GM20000 (cell line): ENCODE measurements at regions not wholly inside any gene's neighbourhood (a gene's known extent, or its start where the extent isn't known, plus 50 kb on each side); places are given as distances from the start of the nearest gene placed in this dataset.

Experiments
- DNase-seq: peaks from one replicate; pipeline ENCODE4 v3.0.0; 2012; ENCODE audit warnings: low spot score
- TF ChIP-seq, protein P1 (sequence below): IDR thresholded peaks from 2 replicates; pipeline ENCODE4 v1.5.1; 2012; ENCODE audit warnings: mild to moderate bottlenecking, control low read depth; ENCODE audit errors: extremely low read depth, missing control alignments

DNA sequence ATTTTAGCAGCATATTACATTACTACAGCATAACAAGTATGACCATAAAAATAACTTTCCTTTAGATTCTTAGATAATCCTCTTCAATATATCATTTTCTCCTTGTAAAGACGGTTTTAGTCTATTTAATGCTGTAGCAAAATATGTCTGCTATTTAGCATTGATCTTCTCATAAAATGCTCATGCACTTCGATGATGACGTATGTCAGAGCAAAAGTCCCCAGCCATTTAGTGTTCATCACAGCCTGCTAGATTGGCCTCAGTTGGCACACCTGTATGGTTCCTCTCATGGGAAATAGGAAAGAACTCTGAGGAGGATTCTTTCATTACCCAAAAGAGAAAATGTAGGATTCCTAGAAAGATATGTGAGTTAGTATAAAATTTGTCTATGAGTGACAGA is 232.2 kb downstream of the MAP2K6 start:
- TF ChIP-seq, protein P1, sequence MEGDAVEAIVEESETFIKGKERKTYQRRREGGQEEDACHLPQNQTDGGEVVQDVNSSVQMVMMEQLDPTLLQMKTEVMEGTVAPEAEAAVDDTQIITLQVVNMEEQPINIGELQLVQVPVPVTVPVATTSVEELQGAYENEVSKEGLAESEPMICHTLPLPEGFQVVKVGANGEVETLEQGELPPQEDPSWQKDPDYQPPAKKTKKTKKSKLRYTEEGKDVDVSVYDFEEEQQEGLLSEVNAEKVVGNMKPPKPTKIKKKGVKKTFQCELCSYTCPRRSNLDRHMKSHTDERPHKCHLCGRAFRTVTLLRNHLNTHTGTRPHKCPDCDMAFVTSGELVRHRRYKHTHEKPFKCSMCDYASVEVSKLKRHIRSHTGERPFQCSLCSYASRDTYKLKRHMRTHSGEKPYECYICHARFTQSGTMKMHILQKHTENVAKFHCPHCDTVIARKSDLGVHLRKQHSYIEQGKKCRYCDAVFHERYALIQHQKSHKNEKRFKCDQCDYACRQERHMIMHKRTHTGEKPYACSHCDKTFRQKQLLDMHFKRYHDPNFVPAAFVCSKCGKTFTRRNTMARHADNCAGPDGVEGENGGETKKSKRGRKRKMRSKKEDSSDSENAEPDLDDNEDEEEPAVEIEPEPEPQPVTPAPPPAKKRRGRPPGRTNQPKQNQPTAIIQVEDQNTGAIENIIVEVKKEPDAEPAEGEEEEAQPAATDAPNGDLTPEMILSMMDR: no peak
- DNase-seq: no peak

DNA sequence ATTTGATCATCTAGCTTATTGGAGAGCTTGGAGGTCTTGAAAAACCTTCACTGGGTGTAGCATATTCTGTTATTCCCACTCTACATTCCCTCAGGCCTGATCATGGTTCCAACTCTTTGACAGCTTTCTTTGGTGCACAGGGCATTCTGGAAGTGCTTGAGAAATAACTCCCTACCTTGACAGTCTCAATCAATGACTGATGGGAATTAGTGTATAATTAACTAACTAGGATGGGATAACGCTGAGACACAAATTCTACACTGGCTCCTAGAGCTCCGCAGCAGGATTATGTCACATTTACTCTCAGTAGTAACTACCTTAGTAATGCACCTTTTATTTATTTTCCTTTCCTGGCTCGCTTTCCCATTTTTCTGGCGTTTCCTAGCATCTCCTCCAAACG is 236.4 kb downstream of the MAP2K6 start:
- no peak for DNase-seq
- TF ChIP-seq, protein P1: no peak

DNA sequence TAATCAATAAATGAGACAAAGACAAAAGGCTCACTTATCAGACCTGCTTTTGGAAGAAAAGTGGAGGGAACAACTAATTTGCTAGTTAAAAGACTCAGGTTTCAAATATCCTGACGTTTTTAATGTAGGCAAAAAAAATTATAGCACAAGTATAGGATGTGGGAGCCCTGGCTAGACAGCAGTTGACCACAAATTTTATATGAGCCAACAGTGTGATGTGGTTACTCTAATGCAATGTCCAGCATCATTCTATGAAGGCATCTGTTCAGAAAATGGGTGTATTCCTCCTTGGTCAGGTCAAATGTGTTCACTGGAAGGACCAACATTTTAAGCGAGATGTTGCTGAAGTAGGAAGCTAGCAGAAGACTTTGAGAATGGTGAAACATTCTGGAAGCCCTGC is 237.4 kb downstream of the MAP2K6 start:
- DNase-seq: no peak
- TF ChIP-seq, protein P1: no peak

DNA sequence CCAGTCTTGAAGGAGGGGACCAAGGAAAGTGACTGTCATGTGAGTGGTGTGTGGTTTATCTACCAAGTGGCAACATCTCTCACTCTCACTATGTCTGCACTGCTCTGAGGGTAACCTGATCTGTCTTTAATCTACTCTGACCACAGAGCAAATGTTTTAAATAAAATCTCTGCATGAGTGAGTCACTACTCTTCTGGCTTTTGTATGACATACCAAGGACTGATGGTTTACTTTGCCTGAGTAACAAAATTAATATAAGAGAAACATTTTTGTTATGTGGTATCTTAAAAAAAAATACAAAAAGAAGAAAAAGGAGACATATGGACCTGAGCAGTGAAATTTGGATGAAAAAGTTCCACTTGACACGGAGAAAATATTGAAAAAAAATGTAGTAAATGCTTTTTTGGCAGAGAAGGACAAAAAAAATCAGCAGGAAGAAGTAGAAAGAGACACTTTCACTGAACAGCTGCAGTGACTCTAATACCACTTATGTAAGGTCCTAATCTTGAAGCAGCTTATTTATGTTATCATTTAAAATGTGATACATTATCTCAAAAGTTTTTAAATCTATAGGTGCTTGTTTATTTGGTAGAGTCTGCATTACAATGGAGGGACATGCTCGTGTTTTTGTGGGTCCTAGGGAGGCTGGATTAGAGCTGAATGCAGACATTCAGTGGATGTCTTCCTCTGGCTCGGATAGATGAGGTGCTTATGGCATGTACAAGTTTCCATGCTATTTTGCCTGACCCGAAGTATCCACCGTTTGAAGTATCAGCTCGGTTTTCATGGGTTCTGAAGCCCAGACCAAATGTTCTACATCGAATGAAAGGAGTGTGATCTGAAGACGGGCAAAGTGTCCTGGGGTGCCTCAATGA is 240.7 kb downstream of the MAP2K6 start:
- TF ChIP-seq, protein P1: no peak
- DNase-seq: no peak

DNA sequence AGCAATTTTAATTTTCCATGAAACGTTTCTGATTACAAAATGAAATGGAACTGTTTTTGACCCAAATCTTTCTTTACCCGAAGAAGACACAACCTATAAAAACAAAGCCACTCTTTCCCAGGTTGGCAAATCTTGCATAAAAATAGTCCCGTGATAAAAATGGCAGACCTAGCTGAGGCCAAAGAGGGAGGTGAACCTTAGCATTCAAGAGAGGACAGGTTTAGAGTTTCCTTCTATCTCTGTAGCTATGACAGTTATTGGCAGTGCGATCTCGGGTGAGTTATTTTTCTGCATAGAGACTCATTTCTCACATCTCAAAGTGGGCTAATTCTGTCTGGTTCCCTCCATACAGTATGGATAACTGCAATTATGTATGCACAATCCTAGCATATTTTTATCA is 241.4 kb downstream of the MAP2K6 start:
- TF ChIP-seq, protein P1: no peak
- no peak for DNase-seq

DNA sequence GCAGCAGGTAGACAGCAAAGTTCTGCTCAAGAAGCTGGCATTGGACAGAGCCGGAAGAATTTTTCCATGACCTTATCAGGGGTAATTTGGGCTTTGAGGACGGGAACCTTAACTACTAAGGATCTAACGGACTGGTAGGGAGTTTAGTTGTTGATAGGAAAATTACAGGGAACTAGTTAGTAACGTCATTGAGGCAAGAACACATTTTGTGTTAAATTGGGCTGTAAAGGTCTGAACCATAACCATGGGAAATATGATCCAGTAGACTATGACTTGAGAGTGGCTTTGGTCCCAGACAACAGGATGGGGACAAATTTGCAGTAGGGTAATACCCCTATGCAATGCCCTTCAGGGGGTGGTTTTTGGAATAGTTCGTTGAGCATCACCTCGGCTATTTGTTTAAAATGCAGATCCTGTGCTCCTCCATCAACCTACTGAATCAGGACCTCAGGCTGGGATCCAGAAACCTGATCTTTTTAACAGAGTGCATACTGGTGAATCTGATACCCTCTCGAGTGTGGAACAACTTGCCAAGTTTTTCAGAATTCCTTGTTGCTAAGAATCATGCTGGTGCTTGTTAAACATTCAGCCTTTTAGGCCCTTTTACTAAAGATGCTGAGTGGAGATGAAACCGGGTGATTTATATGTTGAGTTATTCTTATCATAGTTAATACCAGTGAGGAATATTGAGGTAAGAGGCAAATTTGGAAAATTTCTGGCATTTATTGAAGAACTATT is 255.1 kb downstream of the MAP2K6 start:
- TF ChIP-seq, protein P1: no peak
- DNase-seq: no peak

DNA sequence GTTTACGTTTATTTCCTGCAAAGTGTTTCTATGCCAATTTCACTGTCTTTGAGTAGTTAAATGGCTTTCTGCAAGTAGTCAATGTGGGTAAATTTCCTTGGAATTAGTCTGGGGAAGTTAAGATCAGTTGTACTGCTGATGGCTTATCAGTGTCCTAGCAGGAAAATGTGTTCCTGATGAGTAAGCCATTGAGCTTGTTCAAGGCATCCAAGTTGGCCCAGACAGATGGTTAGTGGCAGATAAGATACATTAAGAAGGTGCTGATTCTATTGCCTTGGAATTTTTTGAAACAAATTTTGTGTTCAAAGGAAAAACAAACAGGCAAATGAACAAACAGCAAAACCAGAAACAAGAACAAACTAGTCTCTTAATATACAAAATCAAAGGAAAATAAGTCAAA is 258.4 kb downstream of the MAP2K6 start:
- TF ChIP-seq, protein P1: no peak
- no peak for DNase-seq
